ENCODE measurements at regions not wholly inside any gene's neighbourhood (a gene's known extent, or its start where the extent isn't known, plus 50 kb on each side); places are given as distances from the start of the nearest gene placed in this dataset.

GRCh38 chr1:193957556-193958095 is 771.2 kb upstream of the B3GALT2 start:
- TF ChIP-seq POLR2AphosphoS5 (IDR thresholded peaks at IDR 0.05; ENCODE audit: low read depth, low read length) (no peak), TAF1 (IDR thresholded peaks at IDR 0.05; ENCODE audit: borderline replicate concordance, insufficient read depth, low read length) (no peak), SIN3A (IDR thresholded peaks at IDR 0.05; ENCODE audit: borderline replicate concordance, insufficient read depth, low read length) (no peak), FOXP2 (optimal IDR thresholded peaks at IDR 0.05; ENCODE audit: borderline replicate concordance, extremely low read depth, extremely low read length, insufficient read depth) (no peak)
